ENCODE measurements at regions not wholly inside any gene's neighbourhood (a gene's known extent, or its start where the extent isn't known, plus 50 kb on each side); places are given as distances from the start of the nearest gene placed in this dataset.

DNA sequence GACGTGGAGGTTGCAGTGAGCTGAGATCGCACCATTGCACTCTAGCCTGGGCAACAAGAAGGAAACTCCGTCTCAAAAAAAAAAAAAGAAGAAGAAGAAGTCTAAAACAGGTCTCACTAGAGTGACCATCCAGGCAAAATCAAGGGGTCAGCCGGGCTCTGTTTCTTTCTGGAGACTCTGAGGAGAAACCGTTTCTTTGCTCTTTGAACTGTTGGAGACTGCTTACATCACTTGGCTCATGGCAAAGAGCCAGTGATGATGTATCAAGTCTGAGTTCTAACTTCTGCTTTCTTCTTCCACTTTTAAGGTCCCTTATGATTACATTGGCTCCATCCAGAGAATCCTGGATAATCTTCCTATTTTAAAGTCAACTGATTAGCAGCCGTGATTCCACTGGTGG, 306.8 kb downstream of the WDR11 start:
- intact Hi-C loops (cut with DNase I) = no loop called here
- 51 to 56% methylated on average over 5 of the region's 6 CpGs for WGBS, 2 donors
- H3K36me3 ChIP-seq = no peaks in the 10 kb centered on the region
- H3K4me1 ChIP-seq = peaks cover 12 to 16% of the 10 kb centered on the region in 2 donors
- DNase-seq = peak; percentile 9 to 18
- no peaks in the 10 kb centered on the region for H3K27me3 ChIP-seq
- H3K9me3 ChIP-seq = no peaks in the 10 kb centered on the region
- H3K4me3 ChIP-seq (replicated peaks in 1 of 3) = no peak overlapping the region
- TF ChIP-seq, protein P1, sequence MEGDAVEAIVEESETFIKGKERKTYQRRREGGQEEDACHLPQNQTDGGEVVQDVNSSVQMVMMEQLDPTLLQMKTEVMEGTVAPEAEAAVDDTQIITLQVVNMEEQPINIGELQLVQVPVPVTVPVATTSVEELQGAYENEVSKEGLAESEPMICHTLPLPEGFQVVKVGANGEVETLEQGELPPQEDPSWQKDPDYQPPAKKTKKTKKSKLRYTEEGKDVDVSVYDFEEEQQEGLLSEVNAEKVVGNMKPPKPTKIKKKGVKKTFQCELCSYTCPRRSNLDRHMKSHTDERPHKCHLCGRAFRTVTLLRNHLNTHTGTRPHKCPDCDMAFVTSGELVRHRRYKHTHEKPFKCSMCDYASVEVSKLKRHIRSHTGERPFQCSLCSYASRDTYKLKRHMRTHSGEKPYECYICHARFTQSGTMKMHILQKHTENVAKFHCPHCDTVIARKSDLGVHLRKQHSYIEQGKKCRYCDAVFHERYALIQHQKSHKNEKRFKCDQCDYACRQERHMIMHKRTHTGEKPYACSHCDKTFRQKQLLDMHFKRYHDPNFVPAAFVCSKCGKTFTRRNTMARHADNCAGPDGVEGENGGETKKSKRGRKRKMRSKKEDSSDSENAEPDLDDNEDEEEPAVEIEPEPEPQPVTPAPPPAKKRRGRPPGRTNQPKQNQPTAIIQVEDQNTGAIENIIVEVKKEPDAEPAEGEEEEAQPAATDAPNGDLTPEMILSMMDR (IDR thresholded peaks at IDR 0.05) = no peak
- TF ChIP-seq POLR2A (IDR thresholded peaks at IDR 0.05) = no peak
- H3K27ac ChIP-seq = no peak overlapping the region

DNA sequence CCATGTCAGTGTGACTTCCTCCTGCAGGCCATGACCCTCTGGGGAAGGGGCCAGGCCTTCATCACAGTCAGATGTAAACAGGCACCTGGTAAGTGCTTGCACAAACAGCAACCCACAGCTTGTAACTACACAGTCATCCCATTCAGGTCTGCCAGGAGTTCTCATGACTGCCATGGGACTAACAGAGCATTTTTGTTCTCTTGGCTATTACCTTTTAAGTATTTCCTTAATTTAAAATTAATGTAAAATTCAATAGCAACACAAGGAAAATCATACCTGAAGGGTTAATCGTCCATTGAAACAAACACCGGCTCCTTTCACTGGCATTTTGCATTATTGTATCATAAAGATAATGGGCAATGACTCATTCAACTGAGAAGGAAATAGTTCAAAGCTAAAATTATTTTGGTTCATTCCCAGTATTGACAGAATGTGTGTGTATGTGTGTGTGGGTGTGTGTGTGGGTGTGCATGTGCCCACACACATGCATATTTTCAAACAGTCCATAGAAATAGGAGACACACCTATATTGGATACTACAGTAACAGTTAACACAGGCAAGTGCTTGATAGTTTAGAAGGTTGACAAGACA, 307.9 kb downstream of the WDR11 start:
- H3K27me3 ChIP-seq = no peaks in the 10 kb centered on the region
- WGBS, 2 donors = 75 to 88% methylated on average over 2 of the region's 2 CpGs
- H3K36me3 ChIP-seq = no peaks in the 10 kb centered on the region
- H3K4me3 ChIP-seq (replicated peaks in 1 of 3) = no peak overlapping the region
- DNase-seq = no peak
- no peaks in the 10 kb centered on the region for H3K9me3 ChIP-seq
- no peak overlapping the region for H3K27ac ChIP-seq
- intact Hi-C loops (cut with DNase I) = no loop called here
- peaks cover 12 to 16% of the 10 kb centered on the region in 2 donors for H3K4me1 ChIP-seq
- no peak for TF ChIP-seq POLR2A (IDR thresholded peaks at IDR 0.05)
- TF ChIP-seq, protein P1 (IDR thresholded peaks at IDR 0.05) = no peak

DNA sequence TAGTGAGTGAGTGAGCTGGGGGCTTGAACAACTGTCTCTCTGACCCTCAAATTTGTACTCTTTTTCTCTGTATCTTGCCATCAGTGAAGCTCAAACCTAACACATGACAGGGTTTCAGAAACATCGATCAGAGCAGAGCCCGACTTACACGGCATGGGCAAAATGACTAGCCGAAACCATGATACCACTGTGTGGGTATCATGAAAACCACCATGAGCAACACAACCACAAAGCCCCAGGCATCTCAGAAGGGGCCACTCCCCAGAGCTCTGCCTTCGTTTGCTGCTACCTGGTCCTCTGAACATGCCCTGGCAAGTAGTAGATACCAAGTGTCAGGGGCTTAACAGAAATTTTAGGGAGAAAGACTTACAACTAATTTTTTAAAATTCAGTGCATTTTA, 308.5 kb downstream of the WDR11 start:
- WGBS, 2 donors = 84 to 94% methylated on average over 5 of the region's 5 CpGs
- TF ChIP-seq POLR2A (IDR thresholded peaks at IDR 0.05) = no peak
- TF ChIP-seq, protein P1 (IDR thresholded peaks at IDR 0.05) = no peak
- Histone ChIP-seq H3K9me3 (no peaks in the 10 kb centered on the region), H3K27me3 (no peaks in the 10 kb centered on the region), H3K27ac (no peak overlapping the region), H3K36me3 (no peaks in the 10 kb centered on the region), H3K4me3 (replicated peaks in 1 of 3) (no peak overlapping the region), H3K4me1 (peaks cover 10 to 12% of the 10 kb centered on the region in 2 donors)
- intact Hi-C loops (cut with DNase I) = no loop called here
- DNase-seq = no peak

DNA sequence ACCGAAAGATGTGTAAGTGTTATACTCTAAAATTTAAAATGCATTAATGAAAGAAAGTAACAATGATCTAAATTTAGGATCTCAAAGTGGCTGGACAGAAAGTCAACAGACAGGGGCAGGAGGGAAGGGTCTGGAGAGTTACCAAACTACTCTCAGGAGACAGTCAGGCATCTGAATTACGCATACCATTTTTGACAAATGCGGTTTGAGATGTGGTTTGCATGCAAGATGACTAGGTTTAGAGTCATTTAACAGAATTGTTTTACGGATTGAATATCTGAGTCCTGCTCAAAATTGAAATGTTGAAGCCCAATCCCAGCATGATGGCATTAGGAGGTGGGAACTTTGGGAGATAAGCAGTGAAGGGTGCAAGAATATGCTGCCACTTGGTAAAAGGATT, 314.1 kb downstream of the WDR11 start:
- Histone ChIP-seq H3K9me3 (no peaks in the 10 kb centered on the region), H3K27me3 (no peaks in the 10 kb centered on the region), H3K36me3 (no peaks in the 10 kb centered on the region), H3K27ac (no peak overlapping the region), H3K4me1 (no peaks in the 10 kb centered on the region), H3K4me3 (replicated peaks in 1 of 3) (no peak overlapping the region)
- TF ChIP-seq, protein P1 (IDR thresholded peaks at IDR 0.05) = no peak
- TF ChIP-seq POLR2A (IDR thresholded peaks at IDR 0.05) = no peak
- intact Hi-C loops (cut with DNase I) = no loop called here
- no peak for DNase-seq
- WGBS, 2 donors = 88% methylated on average over 4 of the region's 4 CpGs

DNA sequence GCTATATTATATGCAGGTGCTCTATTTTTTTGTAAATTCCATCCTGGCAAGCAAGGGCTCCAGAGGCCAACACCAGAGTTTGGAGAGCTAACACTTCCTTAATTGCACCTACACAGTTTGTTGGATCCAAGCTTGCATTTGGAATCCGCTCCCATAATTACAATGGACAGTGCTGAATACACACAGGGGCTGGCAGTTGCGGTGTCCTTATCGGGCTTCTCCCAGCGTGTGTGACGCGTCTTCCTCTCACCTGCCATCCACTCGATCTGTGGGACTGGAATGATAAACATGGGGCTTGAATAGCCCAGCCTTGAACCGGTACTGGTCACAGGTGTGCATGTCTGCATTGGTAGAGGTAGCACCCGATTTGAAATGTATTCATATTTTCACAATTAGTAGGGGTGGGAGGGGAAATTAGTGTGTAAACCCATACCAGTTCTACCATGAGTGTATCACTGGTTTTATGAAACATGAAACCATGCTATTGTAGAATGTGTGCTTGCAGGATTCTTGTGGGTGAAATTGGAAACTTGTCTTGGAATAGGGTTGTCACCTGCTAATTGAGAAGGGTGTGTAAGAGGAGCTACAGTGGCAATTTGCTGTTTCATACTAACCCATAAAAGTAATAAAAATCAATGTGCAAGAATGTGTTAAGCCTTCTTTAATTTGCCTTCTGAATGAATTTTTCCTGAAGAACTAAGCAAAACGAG, 316.5 kb downstream of the WDR11 start:
- H3K4me1 ChIP-seq = no peaks in the 10 kb centered on the region

More for the DNA sequence above, 316.5 kb downstream of the WDR11 start:
- H3K36me3 ChIP-seq = no peaks in the 10 kb centered on the region
- no peaks in the 10 kb centered on the region for H3K9me3 ChIP-seq
- no peaks in the 10 kb centered on the region for H3K27me3 ChIP-seq
- WGBS, 2 donors = 91 to 94% methylated on average over 10 of the region's 10 CpGs
- DNase-seq = no peak
- H3K4me3 ChIP-seq (replicated peaks in 1 of 3) = no peak overlapping the region
- TF ChIP-seq, protein P1 (IDR thresholded peaks at IDR 0.05) = no peak
- TF ChIP-seq POLR2A (IDR thresholded peaks at IDR 0.05) = no peak
- intact Hi-C loops (cut with DNase I) = no loop called here
- no peak overlapping the region for H3K27ac ChIP-seq

Measured in thyroid gland (tissue), 4 donors.